AG04450 (cell line): ENCODE measurements at regions not wholly inside any gene's neighbourhood (a gene's known extent, or its start where the extent isn't known, plus 50 kb on each side); places are given as distances from the start of the nearest gene placed in this dataset.

ENCODE experiments used
- CTCF ChIA-PET: fragments of 300-600, 350-600 bp; formaldehyde crosslinking; extraction: SDS; loops from one replicate; lab custom pipeline; 2022; ENCODE audit warnings: antibody characterized with exemption, inconsistent platforms; lab: Charles Lee
- POLR2A ChIA-PET: fragments of 350-600 bp; formaldehyde crosslinking; extraction: SDS; loops from one replicate; lab custom pipeline; 2021; ENCODE audit warnings: antibody characterized with exemption, inconsistent platforms; lab: Yijun Ruan, JAX
- DNase-seq: peaks from one replicate; pipeline ENCODE4 v3.0.0-alpha.2; 2011; ENCODE audit warnings: low read depth, low spot score
- H3K27ac ChIP-seq: one replicate; pipeline ENCODE4 v1.5.1; 2012; ENCODE audit warnings: low read depth, low read length, control low read depth
- H3K27me3 ChIP-seq: one replicate; pipeline ENCODE4 v1.6.0; 2012; ENCODE audit warnings: low read length; ENCODE audit not compliant: control insufficient read depth, insufficient read depth
- H3K4me3 ChIP-seq: 2 replicates; pipeline ENCODE4 v1.5.1; 2011; ENCODE audit warnings: mild to moderate bottlenecking, low read depth, low read length, control low read depth
- H3K9me3 ChIP-seq: 2 replicates; pipeline ENCODE4 v1.5.1; 2012; ENCODE audit warnings: low read length; ENCODE audit not compliant: control insufficient read depth, insufficient read depth
- TF ChIP-seq, protein P1 (sequence below): IDR thresholded peaks from 2 replicates; pipeline ENCODE4 v1.5.1; 2011; ENCODE audit warnings: low read depth, low read length, control low read depth, inconsistent platforms

DNA sequence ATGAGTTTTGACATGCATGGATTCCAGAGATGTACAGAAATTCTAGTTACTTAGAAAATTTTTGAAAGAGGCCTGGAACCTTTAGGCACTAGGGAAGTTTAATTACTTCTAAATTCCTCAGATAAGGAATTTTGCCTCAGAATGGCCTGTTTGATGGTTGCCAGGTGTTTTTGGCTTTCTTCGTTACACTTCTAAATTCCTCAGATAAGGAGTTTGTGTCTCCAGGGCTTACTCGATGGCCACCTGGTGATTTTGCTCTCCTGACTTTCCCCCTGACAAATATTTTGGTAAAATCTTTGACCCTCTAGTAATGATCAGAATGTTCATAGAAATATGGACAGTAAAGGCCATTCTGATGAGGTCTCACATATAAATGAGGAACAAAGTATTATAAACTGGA lies 64.3 kb downstream of the BEX3 start:
- no peak for DNase-seq
- H3K9me3 ChIP-seq: no peaks in the 10 kb centered on the region
- TF ChIP-seq, protein P1, sequence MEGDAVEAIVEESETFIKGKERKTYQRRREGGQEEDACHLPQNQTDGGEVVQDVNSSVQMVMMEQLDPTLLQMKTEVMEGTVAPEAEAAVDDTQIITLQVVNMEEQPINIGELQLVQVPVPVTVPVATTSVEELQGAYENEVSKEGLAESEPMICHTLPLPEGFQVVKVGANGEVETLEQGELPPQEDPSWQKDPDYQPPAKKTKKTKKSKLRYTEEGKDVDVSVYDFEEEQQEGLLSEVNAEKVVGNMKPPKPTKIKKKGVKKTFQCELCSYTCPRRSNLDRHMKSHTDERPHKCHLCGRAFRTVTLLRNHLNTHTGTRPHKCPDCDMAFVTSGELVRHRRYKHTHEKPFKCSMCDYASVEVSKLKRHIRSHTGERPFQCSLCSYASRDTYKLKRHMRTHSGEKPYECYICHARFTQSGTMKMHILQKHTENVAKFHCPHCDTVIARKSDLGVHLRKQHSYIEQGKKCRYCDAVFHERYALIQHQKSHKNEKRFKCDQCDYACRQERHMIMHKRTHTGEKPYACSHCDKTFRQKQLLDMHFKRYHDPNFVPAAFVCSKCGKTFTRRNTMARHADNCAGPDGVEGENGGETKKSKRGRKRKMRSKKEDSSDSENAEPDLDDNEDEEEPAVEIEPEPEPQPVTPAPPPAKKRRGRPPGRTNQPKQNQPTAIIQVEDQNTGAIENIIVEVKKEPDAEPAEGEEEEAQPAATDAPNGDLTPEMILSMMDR: no peak
- H3K4me3 ChIP-seq: no peak overlapping the region
- no peak overlapping the region for H3K27ac ChIP-seq
- H3K27me3 ChIP-seq: no peaks in the 10 kb centered on the region
- ChIA-PET POLR2A (no interaction called here), CTCF (interaction anchor here (1.2 kb wide), 1 partner anchor 23 kb away, joined by 3 read pairs; no protein-coding TSS in a partner anchor)

DNA sequence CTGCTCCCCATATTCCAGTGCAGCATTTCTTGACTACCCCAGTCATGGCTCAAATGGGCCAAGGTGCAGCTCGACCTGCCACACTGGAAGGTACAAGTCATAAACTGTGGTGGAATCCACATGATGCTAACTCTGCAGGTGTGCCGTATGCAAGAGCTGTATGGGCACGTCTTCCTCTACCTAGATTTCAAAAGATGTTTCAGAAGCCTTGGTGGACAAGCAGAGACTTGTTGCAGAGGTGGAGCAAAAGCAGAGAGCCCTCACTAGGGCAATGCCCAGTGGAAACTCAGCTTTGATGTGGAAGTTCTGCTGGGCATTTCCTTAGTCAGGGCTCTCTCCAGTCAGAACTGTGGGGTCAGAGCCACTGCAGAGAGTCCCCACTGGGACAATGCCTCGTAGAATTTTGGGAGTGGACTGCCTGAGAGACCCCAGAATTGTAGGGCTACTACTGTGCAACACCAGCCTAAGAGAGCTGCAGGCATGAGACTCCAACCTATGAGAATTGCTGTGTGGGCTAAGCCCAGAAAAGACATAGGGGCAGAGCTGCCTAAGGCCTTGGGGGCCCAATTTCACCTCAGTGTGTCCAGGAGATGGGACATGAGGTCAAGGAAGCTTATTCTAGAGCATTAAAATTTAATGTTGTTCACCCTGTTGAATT lies 65.7 kb downstream of the BEX3 start:
- POLR2A ChIA-PET: no interaction called here
- CTCF ChIA-PET: interaction anchor here (1.2 to 1.3 kb wide), 2 partner anchors 22 to 99 kb away, joined by 3 read pairs; no protein-coding TSS in a partner anchor
- no peak for DNase-seq
- no peak overlapping the region for H3K27ac ChIP-seq
- no peak overlapping the region for H3K4me3 ChIP-seq
- H3K27me3 ChIP-seq: no peaks in the 10 kb centered on the region
- TF ChIP-seq, protein P1: no peak
- no peaks in the 10 kb centered on the region for H3K9me3 ChIP-seq

DNA sequence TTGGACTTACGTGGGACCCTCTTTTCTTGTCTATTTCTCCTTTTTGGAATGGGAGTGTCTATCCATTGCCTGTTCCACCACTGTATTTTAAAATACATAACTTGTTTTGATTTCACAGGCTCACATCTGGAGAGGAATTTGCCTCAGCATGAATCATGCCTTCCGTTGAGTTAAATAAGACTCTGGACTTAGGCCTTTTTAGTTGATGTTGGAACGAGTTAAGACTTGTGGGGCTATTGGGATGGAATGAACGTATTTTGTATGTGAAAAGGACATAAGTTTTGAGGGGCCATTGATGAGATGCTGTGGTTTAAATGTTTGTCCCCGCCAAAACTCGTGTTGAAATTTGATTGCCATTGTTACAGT lies 66.2 kb downstream of the BEX3 start:
- DNase-seq: peak; percentile 24
- Histone ChIP-seq H3K27me3 (no peaks in the 10 kb centered on the region), H3K9me3 (no peaks in the 10 kb centered on the region), H3K4me3 (no peak overlapping the region), H3K27ac (no peak overlapping the region)
- ChIA-PET CTCF (interaction anchor here (1.3 kb wide), 1 partner anchor 99 kb away, joined by 3 read pairs; no protein-coding TSS in a partner anchor), POLR2A (no interaction called here)
- TF ChIP-seq, protein P1: no peak

DNA sequence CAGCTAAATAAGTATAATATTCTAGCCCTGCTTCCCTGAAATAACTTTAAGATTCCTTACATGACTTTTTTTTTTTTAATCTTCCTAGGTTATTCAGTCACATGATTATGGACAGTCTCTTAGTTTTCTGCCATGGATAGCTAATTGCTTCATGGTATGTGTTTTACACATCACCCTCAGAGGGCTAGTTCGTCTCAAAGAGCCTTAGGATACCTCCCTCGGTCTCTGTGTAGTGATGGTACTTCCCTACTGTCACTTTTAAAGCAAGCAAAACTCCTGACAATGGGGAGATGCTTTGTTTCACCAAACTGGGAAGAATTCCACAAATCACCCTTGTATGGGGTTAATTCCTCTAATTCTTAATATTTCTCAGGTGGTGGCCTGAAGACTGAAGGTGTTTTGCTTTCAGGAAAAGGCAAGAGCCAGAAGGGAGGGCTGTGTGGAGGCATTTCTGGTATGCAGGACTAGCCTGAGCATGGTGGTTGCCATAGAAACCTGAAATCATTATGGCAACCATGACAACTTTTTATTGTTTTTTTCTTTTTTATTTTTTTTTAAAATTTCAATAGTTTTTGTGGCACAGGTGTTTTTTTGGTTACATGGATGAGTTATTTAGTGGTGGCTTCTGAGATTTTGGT lies 70.4 kb downstream of the BEX3 start:
- Histone ChIP-seq H3K9me3 (no peaks in the 10 kb centered on the region), H3K4me3 (no peak overlapping the region), H3K27ac (no peak overlapping the region), H3K27me3 (no peaks in the 10 kb centered on the region)
- DNase-seq: no peak
- TF ChIP-seq, protein P1: no peak
- CTCF ChIA-PET: interaction anchor here (1.3 kb wide), 1 partner anchor 43 kb away, joined by 3 read pairs; no protein-coding TSS in a partner anchor
- POLR2A ChIA-PET: interaction anchor here (1.5 kb wide), 1 partner anchor 91 kb away, joined by 3 read pairs; the partner anchor contains the start of gene TCEAL9
